Ovary (tissue), 3 donors: ENCODE measurements at regions not wholly inside any gene's neighbourhood (a gene's known extent, or its start where the extent isn't known, plus 50 kb on each side); places are given as distances from the start of the nearest gene placed in this dataset.

ENCODE experiments used
- CTCF ChIP-seq, 3 donors: fragments of 450-650 bp in 2 of 3; fragments of 200-600 bp in 1 of 3; IDR thresholded peaks; one replicate each; pipeline versions ENCODE4 v1.5.1 to v1.8.0; 2016 to 2022; ENCODE audit warnings: antibody characterized with exemption in 3 of 3, mild to moderate bottlenecking in 1 of 3
- EP300 ChIP-seq: sonication (generic); formaldehyde crosslinking; IDR thresholded peaks from one replicate; pipeline ENCODE4 v1.6.1; 2017; ENCODE audit warnings: antibody characterized with exemption
- donor health status: DM: no; HTN: no; CAD: no.

GRCh38 chr18:60172030-60172429 is 200.5 kb downstream of the MC4R start:
- TF ChIP-seq CTCF (IDR thresholded peaks at IDR 0.05) (no peak), EP300 (no peak)
